Neutrophil (primary cell): ENCODE measurements at regions not wholly inside any gene's neighbourhood (a gene's known extent, or its start where the extent isn't known, plus 50 kb on each side); places are given as distances from the start of the nearest gene placed in this dataset.

Source experiments
- H3K27ac ChIP-seq: fragments of 200-600 bp; sonication (generic); 2 replicates; pipeline ENCODE4 v1.5.1; 2016; ENCODE audit warnings: mild to moderate bottlenecking, moderate library complexity
- H3K27me3 ChIP-seq: fragments of 200-600 bp; sonication (generic); 2 replicates; pipeline ENCODE4 v1.6.0; 2016; ENCODE audit warnings: mild to moderate bottlenecking
- H3K36me3 ChIP-seq: fragments of 200-600 bp; sonication (generic); 2 replicates; pipeline ENCODE4 v1.5.1; 2017
- H3K4me1 ChIP-seq, 2 experiments: fragments of 200-600 bp in 1 of 2; sonication (generic) in 1 of 2; 1 replicate in 1 of 2; 2 replicates in 1 of 2; pipeline versions ENCODE4 v1.5.1 to v1.6.1; 2013 to 2016; ENCODE audit warnings: low read depth in 1 of 2, low read length in 1 of 2, mild to moderate bottlenecking in 1 of 2, moderate library complexity in 1 of 2; ENCODE audit not compliant: control insufficient read depth in 1 of 2, insufficient read depth in 1 of 2
- H3K4me3 ChIP-seq, 2 experiments: fragments of 200-600 bp in 1 of 2; sonication (generic) in 1 of 2; 1 replicate in 1 of 2; 2 replicates in 1 of 2; pipeline ENCODE4 v1.5.1; 2013 to 2016; ENCODE audit warnings: low read depth in 1 of 2, low read length in 1 of 2, mild to moderate bottlenecking in 1 of 2, moderate library complexity in 1 of 2
- H3K9me3 ChIP-seq: fragments of 200-600 bp; sonication (generic); 2 replicates; pipeline ENCODE4 v1.5.1; 2016
- CTCF ChIP-seq: fragments of 200-600 bp; sonication (generic); IDR thresholded peaks from 2 replicates; pipeline ENCODE4 v1.5.1; 2016; ENCODE audit warnings: antibody characterized with exemption

GRCh38 chr16:49216593-49216992 lies 65.0 kb downstream of the CBLN1 start:
- no peaks in the 10 kb centered on the region for H3K4me1 ChIP-seq
- H3K27ac ChIP-seq = no peak overlapping the region
- H3K27me3 ChIP-seq = no peaks in the 10 kb centered on the region
- TF ChIP-seq CTCF = no peak
- no peaks in the 10 kb centered on the region for H3K9me3 ChIP-seq
- no peak overlapping the region for H3K4me3 ChIP-seq
- no peaks in the 10 kb centered on the region for H3K36me3 ChIP-seq

- H3K4me3 ChIP-seq = no peak overlapping the region
- TF ChIP-seq CTCF = no peak
- no peaks in the 10 kb centered on the region for H3K36me3 ChIP-seq
- H3K9me3 ChIP-seq = no peaks in the 10 kb centered on the region
- no peaks in the 10 kb centered on the region for H3K4me1 ChIP-seq
- no peaks in the 10 kb centered on the region for H3K27me3 ChIP-seq
- H3K27ac ChIP-seq = no peak overlapping the region
Measured at GRCh38 chr16:49213594-49213993, 68.0 kb downstream of the CBLN1 start.

- H3K4me1 ChIP-seq = no peaks in the 10 kb centered on the region
- H3K27me3 ChIP-seq = no peaks in the 10 kb centered on the region
- no peaks in the 10 kb centered on the region for H3K36me3 ChIP-seq
- TF ChIP-seq CTCF = no peak
- H3K27ac ChIP-seq = no peak overlapping the region
- H3K4me3 ChIP-seq = no peak overlapping the region
- H3K9me3 ChIP-seq = no peaks in the 10 kb centered on the region
Measured at GRCh38 chr16:49204191-49204590, 77.4 kb downstream of the CBLN1 start.

GRCh38 chr16:49203361-49203760 lies 78.3 kb downstream of the CBLN1 start:
- no peaks in the 10 kb centered on the region for H3K27me3 ChIP-seq
- no peak for TF ChIP-seq CTCF
- H3K4me3 ChIP-seq = no peak overlapping the region
- H3K4me1 ChIP-seq = no peaks in the 10 kb centered on the region
- no peak overlapping the region for H3K27ac ChIP-seq
- H3K36me3 ChIP-seq = no peaks in the 10 kb centered on the region
- H3K9me3 ChIP-seq = no peaks in the 10 kb centered on the region

GRCh38 chr16:49201118-49201517 lies 80.5 kb downstream of the CBLN1 start:
- no peak overlapping the region for H3K27ac ChIP-seq
- no peaks in the 10 kb centered on the region for H3K9me3 ChIP-seq
- H3K36me3 ChIP-seq = no peaks in the 10 kb centered on the region
- H3K4me3 ChIP-seq = no peak overlapping the region
- no peaks in the 10 kb centered on the region for H3K4me1 ChIP-seq
- no peaks in the 10 kb centered on the region for H3K27me3 ChIP-seq
- no peak for TF ChIP-seq CTCF

GRCh38 chr16:49200223-49200820 lies 81.3 kb downstream of the CBLN1 start:
- H3K4me1 ChIP-seq = no peaks in the 10 kb centered on the region
- H3K4me3 ChIP-seq = no peak overlapping the region
- H3K27ac ChIP-seq = no peak overlapping the region
- no peaks in the 10 kb centered on the region for H3K9me3 ChIP-seq
- no peak for TF ChIP-seq CTCF
- H3K36me3 ChIP-seq = no peaks in the 10 kb centered on the region
- no peaks in the 10 kb centered on the region for H3K27me3 ChIP-seq
